K562 (cell line): ENCODE measurements at regions not wholly inside any gene's neighbourhood (a gene's known extent, or its start where the extent isn't known, plus 50 kb on each side); places are given as distances from the start of the nearest gene placed in this dataset.
A peak's percentile ranks its signal among the peaks of the same experiment; 100 is the strongest.

Experiments
- ATAC-seq: fragments of 200-7000 bp; cut with Tn5 transposase; 3 replicates; pipeline ENCODE4 v1.9.1; 2020; ENCODE audit warnings: moderate library complexity
- BruUV-seq: library from RNA; stranded (reverse); fragments of 400-500 nt; replicated peaks from 2 replicates; lab custom pipeline; 2021; lab: Mats Ljungman, UMichigan
- CTCF ChIA-PET: fragments of 300-600 bp; formaldehyde crosslinking; extraction: SDS; loops from one replicate; lab custom pipeline; 2021; ENCODE audit warnings: low intra/inter-chr PET ratio; lab: Yijun Ruan, JAX
- POLR2A ChIA-PET: fragments of 300-600, 350-650 bp; sonication (Branson Sonifier 250); formaldehyde crosslinking; extraction: SDS; loops from one replicate; lab custom pipeline; 2021; ENCODE audit warnings: antibody characterized with exemption, inconsistent platforms; lab: Yijun Ruan, JAX
- DNase-seq, 4 experiments: peaks; one replicate each; pipeline versions ENCODE4 v3.0.0 to v3.0.0-alpha.2; 2011 to 2018; ENCODE audit warnings: low spot score in 3 of 4, mixed read lengths in 3 of 4; ENCODE audit errors: extremely low read depth in 1 of 4
- FAIRE-seq: peaks from 2 replicates; lab custom pipeline; 2011; peaks lifted over from hg19 to GRCh38; lab: Jason Lieb, UNC
- H2AFZ ChIP-seq: 2 replicates; pipeline ENCODE4 v1.6.0; 2011; ENCODE audit warnings: low read depth, low read length, control low read depth, inconsistent platforms
- H3K27ac ChIP-seq: fragments of 200-600 bp; 3 replicates; pipeline ENCODE4 v1.8.0; 2011; ENCODE audit warnings: low read depth, mild to moderate bottlenecking, control low read depth, inconsistent platforms, low read length, moderate library complexity, mixed read lengths; ENCODE audit errors: extremely low read depth
- H3K27me3 ChIP-seq, 2 experiments: fragments of 300-600 bp in 1 of 2; 2 replicates in 1 of 2; 3 replicates in 1 of 2; pipeline versions ENCODE4 v1.6.0 to v1.8.0; 2011; ENCODE audit warnings: inconsistent platforms in 2 of 2, low read length in 2 of 2, mild to moderate bottlenecking in 1 of 2, mixed read lengths in 1 of 2, moderate library complexity in 1 of 2; ENCODE audit not compliant: control insufficient read depth in 2 of 2, insufficient read depth in 2 of 2
- H3K36me3 ChIP-seq: fragments of 300-600 bp; 3 replicates; pipeline ENCODE4 v1.8.0; 2011; ENCODE audit warnings: mild to moderate bottlenecking, low read length, inconsistent platforms; ENCODE audit not compliant: control insufficient read depth, insufficient read depth
- H3K4me1 ChIP-seq, 2 experiments: fragments of 200-600 bp in 1 of 2; replicated peaks in 1 of 2; 2 replicates in 1 of 2; 3 replicates in 1 of 2; pipeline versions ENCODE4 v1.5.1 to v1.8.0; 2011; ENCODE audit warnings: inconsistent platforms in 2 of 2, low read length in 2 of 2, mild to moderate bottlenecking in 1 of 2, mixed read lengths in 1 of 2, moderate library complexity in 1 of 2; ENCODE audit not compliant: control insufficient read depth in 2 of 2, insufficient read depth in 2 of 2
- H3K4me2 ChIP-seq: 2 replicates; pipeline ENCODE4 v1.6.1; 2011; ENCODE audit warnings: low read length, control low read depth, inconsistent platforms, mixed read lengths; ENCODE audit not compliant: insufficient read depth
- H3K4me3 ChIP-seq: fragments of 200-600 bp; sonication (generic), shearing (Covaris generic); 2 replicates; pipeline ENCODE4 v1.5.1; 2016; ENCODE audit warnings: control low read depth, inconsistent platforms
- H3K79me2 ChIP-seq: fragments of 200-600 bp; 3 replicates; pipeline ENCODE4 v1.8.0; 2011; ENCODE audit warnings: low read length, inconsistent platforms; ENCODE audit not compliant: control insufficient read depth, insufficient read depth
- H3K9ac ChIP-seq, 2 experiments: 2 replicates each; pipeline versions ENCODE4 v1.6.0 to v1.6.1; 2011; ENCODE audit warnings: low read depth in 2 of 2, low read length in 2 of 2, control low read depth in 1 of 2, inconsistent platforms in 1 of 2, mild to moderate bottlenecking in 1 of 2, mixed read lengths in 1 of 2; ENCODE audit not compliant: insufficient read depth in 1 of 2
- H3K9me1 ChIP-seq: one replicate; pipeline ENCODE4 v1.6.0; 2011; ENCODE audit warnings: inconsistent platforms, mild to moderate bottlenecking, low read length, moderate library complexity; ENCODE audit not compliant: control insufficient read depth, insufficient read depth
- H3K9me3 ChIP-seq: replicated peaks from 2 replicates; pipeline ENCODE4 v1.5.1; 2011; ENCODE audit warnings: low read depth, low read length, inconsistent platforms; ENCODE audit not compliant: control insufficient read depth, insufficient read depth
- H4K20me1 ChIP-seq: replicated peaks from 2 replicates; pipeline ENCODE4 v1.6.1; 2011; ENCODE audit warnings: low read length, inconsistent platforms, mixed read lengths; ENCODE audit not compliant: control insufficient read depth, insufficient read depth
- EHMT2 ChIP-seq: fragments of 450-650 bp; IDR thresholded peaks from 2 replicates; pipeline ENCODE4 v1.6.1; 2018; ENCODE audit warnings: antibody characterized with exemption
- EP400 ChIP-seq: fragments of 450-650 bp; IDR thresholded peaks from 2 replicates; pipeline ENCODE4 v1.6.1; 2017; ENCODE audit warnings: antibody characterized with exemption, mild to moderate bottlenecking, moderate library complexity
- ZNF584 ChIP-seq: fragments of 200-800 bp; sonication (Bioruptor generic); IDR thresholded peaks from 2 replicates; pipeline ENCODE4 v1.6.1; 2016; ENCODE audit warnings: low read depth, mild to moderate bottlenecking, missing genetic modification characterization, missing compliant biosample characterization
- ZNF707 ChIP-seq: fragments of 250-450 bp; sonication (Bioruptor Pico); conservative IDR thresholded peaks from 2 replicates; pipeline ENCODE4 v1.8.0; 2022; ENCODE audit warnings: inconsistent platforms, mild to moderate bottlenecking, moderate library complexity
- WGBS: fragments of 100-300 bp; shearing (Covaris generic); methylation state at CpG from one replicate; pipeline ENCODE4 v1.1.6; 2016; ENCODE audit warnings: low coverage, mixed read lengths; ENCODE audit not compliant: insufficient coverage; ENCODE audit errors: missing lambda C conversion rate; 5-methylcytosine and 5-hydroxymethylcytosine counted together
- in situ Hi-C: fragments of 300-500 bp; cut with MboI; formaldehyde crosslinking; loops from 4 replicates; pipeline ENCODE4 v1.15.0; 2018; ENCODE audit warnings: inconsistent platforms, mixed read lengths
- intact Hi-C: fragments of 100-400 bp; cut with micrococcal nuclease; formaldehyde crosslinking; loops from 2 replicates; pipeline ENCODE4 v1.14.2; 2022
- TF ChIP-seq, protein P1 (sequence below), 3 experiments: IDR thresholded peaks in 2 of 3; conservative IDR thresholded peaks in 1 of 3; 2 replicates each; pipeline ENCODE4 v1.5.1; 2011 to 2012; ENCODE audit warnings: low read length in 3 of 3, mild to moderate bottlenecking in 3 of 3, control low read depth in 2 of 3, improper control_type of control experiment in 1 of 3, inconsistent platforms in 1 of 3, low read depth in 1 of 3, mixed read lengths in 1 of 3, moderate library complexity in 1 of 3; ENCODE audit not compliant: insufficient read depth in 2 of 3

GRCh38 chr2:60319031-60319547 is 234.4 kb downstream of the BCL11A start:
- WGBS: 4% methylated on average over 2 of the region's 3 CpGs
- FAIRE-seq (no peak), ATAC-seq (no peak)
- no peaks in the 10 kb centered on the region for H3K9me1 ChIP-seq
- BruUV-seq: no TSS peak
- CTCF ChIA-PET: no interaction called here
- TF ChIP-seq EHMT2 (no peak), ZNF707 (CRISPR knock-in tag) (no peak), EP400 (no peak)
- TF ChIP-seq, all 486 proteins: peak for 0
- no peaks in the 10 kb centered on the region for H3K79me2 ChIP-seq
- H3K9ac ChIP-seq: no peak overlapping the region
- no peaks in the 10 kb centered on the region for H3K36me3 ChIP-seq
- 0 out of 5 replicates have a peak, but pooled peaks cover 2 to 4% of the 10 kb centered on the region in 2 experiments for H3K27me3 ChIP-seq
- DNase-seq: no peak
- no peaks in the 10 kb centered on the region for H3K4me1 ChIP-seq
- H4K20me1 ChIP-seq: no peaks in the 10 kb centered on the region
- in situ Hi-C loops: no loop called here
- no peak overlapping the region for H2AFZ ChIP-seq
- no peaks in the 10 kb centered on the region for H3K9me3 ChIP-seq
- H3K4me3 ChIP-seq: no peak overlapping the region
- intact Hi-C loops: no loop called here
- POLR2A ChIA-PET: no interaction called here
- no peak overlapping the region for H3K4me2 ChIP-seq
- H3K27ac ChIP-seq: no peak overlapping the region

DNA sequence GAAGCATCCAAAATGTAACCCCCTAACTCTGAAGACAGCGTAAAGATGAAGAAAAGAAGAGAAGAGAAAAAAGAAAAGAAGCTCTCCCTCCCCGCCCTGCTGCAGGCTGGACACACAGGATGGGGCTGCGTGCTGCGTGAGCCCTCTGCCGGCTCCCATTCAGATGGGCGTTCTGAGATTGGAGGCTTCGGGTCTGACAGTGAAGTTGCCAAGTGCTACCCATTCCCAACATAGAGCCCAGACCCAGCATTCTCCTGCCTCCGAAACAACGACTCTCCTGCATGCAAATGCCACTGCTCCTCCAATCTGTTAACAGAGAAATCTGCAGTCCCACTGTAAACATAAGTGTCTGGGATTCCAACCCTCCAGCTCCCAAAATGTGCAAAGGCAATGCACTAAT is 234.9 kb downstream of the BCL11A start:
- FAIRE-seq: no peak
- BruUV-seq: no TSS peak
- Histone ChIP-seq H2AFZ (no peak overlapping the region), H3K79me2 (no peaks in the 10 kb centered on the region), H3K27ac (no peak overlapping the region), H3K9me1 (no peaks in the 10 kb centered on the region), H3K36me3 (no peaks in the 10 kb centered on the region), H3K9ac (no peak overlapping the region), H3K4me2 (no peak overlapping the region), H3K27me3 (0 out of 5 replicates have a peak, but pooled peaks cover 2 to 4% of the 10 kb centered on the region in 2 experiments), H4K20me1 (no peaks in the 10 kb centered on the region), H3K4me3 (no peak overlapping the region), H3K4me1 (no peaks in the 10 kb centered on the region), H3K9me3 (no peaks in the 10 kb centered on the region)
- ATAC-seq: no peak
- CTCF ChIA-PET: no interaction called here
- intact Hi-C loops: no loop called here
- 0% methylated on average over 9 of the region's 9 CpGs for WGBS
- in situ Hi-C loops: no loop called here
- TF ChIP-seq ZNF584: no peak
- TF ChIP-seq, protein P1, sequence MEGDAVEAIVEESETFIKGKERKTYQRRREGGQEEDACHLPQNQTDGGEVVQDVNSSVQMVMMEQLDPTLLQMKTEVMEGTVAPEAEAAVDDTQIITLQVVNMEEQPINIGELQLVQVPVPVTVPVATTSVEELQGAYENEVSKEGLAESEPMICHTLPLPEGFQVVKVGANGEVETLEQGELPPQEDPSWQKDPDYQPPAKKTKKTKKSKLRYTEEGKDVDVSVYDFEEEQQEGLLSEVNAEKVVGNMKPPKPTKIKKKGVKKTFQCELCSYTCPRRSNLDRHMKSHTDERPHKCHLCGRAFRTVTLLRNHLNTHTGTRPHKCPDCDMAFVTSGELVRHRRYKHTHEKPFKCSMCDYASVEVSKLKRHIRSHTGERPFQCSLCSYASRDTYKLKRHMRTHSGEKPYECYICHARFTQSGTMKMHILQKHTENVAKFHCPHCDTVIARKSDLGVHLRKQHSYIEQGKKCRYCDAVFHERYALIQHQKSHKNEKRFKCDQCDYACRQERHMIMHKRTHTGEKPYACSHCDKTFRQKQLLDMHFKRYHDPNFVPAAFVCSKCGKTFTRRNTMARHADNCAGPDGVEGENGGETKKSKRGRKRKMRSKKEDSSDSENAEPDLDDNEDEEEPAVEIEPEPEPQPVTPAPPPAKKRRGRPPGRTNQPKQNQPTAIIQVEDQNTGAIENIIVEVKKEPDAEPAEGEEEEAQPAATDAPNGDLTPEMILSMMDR (IDR thresholded peaks at IDR 0.05 in 2 of 3, conservative IDR thresholded peaks at IDR 0.05 in 1 of 3; ENCODE audit: insufficient read depth in 2 of 3, low read depth in 1 of 3, low read length in 3 of 3): 0 out of 6 replicates have a peak, but pooled peaks of 2 of the 3 experiments have one; percentile 5 to 10
- peak in 1 of 4 experiments; percentile 4 for DNase-seq
- POLR2A ChIA-PET: no interaction called here
